IMR-90 (cell line): ENCODE measurements at regions not wholly inside any gene's neighbourhood (a gene's known extent, or its start where the extent isn't known, plus 50 kb on each side); places are given as distances from the start of the nearest gene placed in this dataset.

ENCODE experiments used
- ATAC-seq: fragments of 200-7000 bp; cut with Tn5 transposase; 2 replicates; pipeline ENCODE4 v1.9.1; 2020; ENCODE audit warnings: low read depth, mild to moderate bottlenecking, moderate library complexity
- BruUV-seq: library from RNA; stranded (reverse); fragments of 400-500 nt; replicated peaks from 2 replicates; lab custom pipeline; 2021; lab: Mats Ljungman, UMichigan
- CTCF ChIA-PET: fragments of 300-600 bp; formaldehyde crosslinking; extraction: SDS; loops from one replicate; lab custom pipeline; 2021; ENCODE audit warnings: antibody characterized with exemption; lab: Yijun Ruan, JAX
- POLR2A ChIA-PET: fragments of 300-600 bp; sonication (Branson Sonifier 250); formaldehyde crosslinking; loops from one replicate; lab custom pipeline; 2022; ENCODE audit warnings: antibody characterized with exemption; ENCODE audit not compliant: unreplicated experiment; lab: Charles Lee
- DNase-seq: peaks from one replicate; pipeline ENCODE4 v3.0.0; 2013
- H2AFZ ChIP-seq: replicated peaks from 2 replicates; pipeline ENCODE3; 2013; ENCODE audit warnings: low read length, mild to moderate bottlenecking; ENCODE audit not compliant: poor library complexity
- H2AK5ac ChIP-seq: 2 replicates; pipeline ENCODE4 v1.6.1; 2013; ENCODE audit warnings: low read depth, low read length, inconsistent platforms
- H2AK9ac ChIP-seq: replicated peaks from 2 replicates; pipeline ENCODE3; 2013; ENCODE audit warnings: mild to moderate bottlenecking, low read depth, low read length, moderate library complexity; ENCODE audit not compliant: poor library complexity
- H2BK120ac ChIP-seq: 2 replicates; pipeline ENCODE4 v1.6.1; 2013; ENCODE audit warnings: low read depth, low read length, inconsistent platforms
- H2BK15ac ChIP-seq: 3 replicates; pipeline ENCODE4 v1.6.1; 2013; ENCODE audit warnings: low read depth, low read length, inconsistent platforms
- H2BK20ac ChIP-seq: 2 replicates; pipeline ENCODE4 v1.6.1; 2013; ENCODE audit warnings: low read depth, mild to moderate bottlenecking, inconsistent platforms, low read length, moderate library complexity
- H2BK5ac ChIP-seq: 2 replicates; pipeline ENCODE4 v1.6.1; 2013; ENCODE audit warnings: mild to moderate bottlenecking, low read depth, low read length, inconsistent platforms; ENCODE audit not compliant: poor library complexity, severe bottlenecking
- H3K14ac ChIP-seq: replicated peaks from 2 replicates; pipeline ENCODE4 v1.6.1; 2013; ENCODE audit warnings: low read depth, low read length, inconsistent platforms
- H3K18ac ChIP-seq: 2 replicates; pipeline ENCODE4 v1.6.1; 2013; ENCODE audit warnings: low read depth, low read length, control low read depth
- H3K23ac ChIP-seq: 2 replicates; pipeline ENCODE4 v1.6.1; 2013; ENCODE audit warnings: low read depth, low read length, inconsistent platforms
- H3K27ac ChIP-seq: 2 replicates; pipeline ENCODE4 v1.5.1; 2013; ENCODE audit warnings: mild to moderate bottlenecking, control low read depth, low read length; ENCODE audit not compliant: insufficient read depth
- H3K27me3 ChIP-seq: 2 replicates; pipeline ENCODE4 v1.6.1; 2013; ENCODE audit warnings: low read length; ENCODE audit not compliant: control insufficient read depth, insufficient read depth
- H3K36me3 ChIP-seq: 2 replicates; pipeline ENCODE4 v1.6.1; 2013; ENCODE audit warnings: low read length, mixed read lengths; ENCODE audit not compliant: control insufficient read depth, insufficient read depth
- H3K4ac ChIP-seq: 2 replicates; pipeline ENCODE4 v1.6.1; 2013; ENCODE audit warnings: low read depth, low read length, inconsistent platforms
- H3K4me1 ChIP-seq: 2 replicates; pipeline ENCODE4 v1.6.1; 2013; ENCODE audit warnings: low read length, mixed read lengths; ENCODE audit not compliant: control insufficient read depth, insufficient read depth
- H3K4me2 ChIP-seq: 2 replicates; pipeline ENCODE4 v1.6.1; 2013; ENCODE audit warnings: low read depth, mild to moderate bottlenecking, control low read depth, low read length, moderate library complexity
- H3K4me3 ChIP-seq: 2 replicates; pipeline ENCODE4 v1.5.1; 2013; ENCODE audit warnings: low read depth, mild to moderate bottlenecking, control low read depth, low read length, moderate library complexity; ENCODE audit not compliant: insufficient read depth
- H3K56ac ChIP-seq: 2 replicates; pipeline ENCODE4 v1.6.1; 2013; ENCODE audit warnings: low read length, inconsistent platforms; ENCODE audit not compliant: insufficient read depth; ENCODE audit errors: extremely low read depth
- H3K79me1 ChIP-seq, 2 experiments: 2 replicates each; pipeline ENCODE4 v1.6.1; 2013; ENCODE audit warnings: low read length in 2 of 2, inconsistent platforms in 1 of 2, low read depth in 1 of 2
- H3K9ac ChIP-seq: 2 replicates; pipeline ENCODE4 v1.6.1; 2013; ENCODE audit warnings: low read depth, low read length, control low read depth
- H3K9me1 ChIP-seq: 2 replicates; pipeline ENCODE4 v1.6.1; 2013; ENCODE audit warnings: low read length, inconsistent platforms; ENCODE audit not compliant: insufficient read depth
- H3K9me3 ChIP-seq: 2 replicates; pipeline ENCODE4 v1.6.1; 2013; ENCODE audit warnings: low read length; ENCODE audit not compliant: control insufficient read depth, insufficient read depth
- H4K20me1 ChIP-seq: 2 replicates; pipeline ENCODE4 v1.6.1; 2013; ENCODE audit warnings: low read length, inconsistent platforms; ENCODE audit not compliant: insufficient read depth
- H4K5ac ChIP-seq: 2 replicates; pipeline ENCODE4 v1.6.1; 2013; ENCODE audit warnings: mild to moderate bottlenecking, low read depth, low read length, control low read depth
- H4K8ac ChIP-seq, 2 experiments: 2 replicates each; pipeline ENCODE4 v1.6.1; 2013; ENCODE audit warnings: low read depth in 2 of 2, low read length in 2 of 2, control low read depth in 1 of 2, inconsistent platforms in 1 of 2
- H4K91ac ChIP-seq: 2 replicates; pipeline ENCODE4 v1.6.1; 2013; ENCODE audit warnings: low read depth, low read length, inconsistent platforms; ENCODE audit not compliant: insufficient read depth
- BHLHE40 ChIP-seq: fragments of 150-350 bp; IDR thresholded peaks from 2 replicates; pipeline ENCODE4 v1.6.1; 2016; ENCODE audit warnings: mild to moderate bottlenecking, low read depth, low read length
- CEBPB ChIP-seq: IDR thresholded peaks from 2 replicates; pipeline ENCODE4 v1.6.1; 2012; ENCODE audit warnings: low read depth, low read length, improper control_type of control experiment
- CHD1 ChIP-seq: IDR thresholded peaks from 2 replicates; pipeline ENCODE4 v1.6.1; 2012; ENCODE audit warnings: low read depth, low read length, improper control_type of control experiment
- CTCF ChIP-seq: conservative IDR thresholded peaks from 2 replicates; pipeline ENCODE4 v1.5.1; 2012; ENCODE audit warnings: mild to moderate bottlenecking, low read depth, low read length, improper control_type of control experiment
- ELK1 ChIP-seq: fragments of 150-350 bp; IDR thresholded peaks from 2 replicates; pipeline ENCODE4 v1.6.1; 2016; ENCODE audit warnings: low read depth, mild to moderate bottlenecking, low read length, moderate library complexity, borderline replicate concordance
- FOS ChIP-seq: fragments of 150-350 bp; IDR thresholded peaks from 2 replicates; pipeline ENCODE4 v1.6.1; 2016; ENCODE audit warnings: low read depth, low read length
- MAFK ChIP-seq: IDR thresholded peaks from 2 replicates; pipeline ENCODE4 v1.6.1; 2012; ENCODE audit warnings: low read depth, low read length, improper control_type of control experiment
- RAD21 ChIP-seq: IDR thresholded peaks from 2 replicates; pipeline ENCODE4 v1.6.1; 2012; ENCODE audit warnings: low read length, improper control_type of control experiment
- RCOR1 ChIP-seq: IDR thresholded peaks from 2 replicates; pipeline ENCODE4 v1.6.1; 2012; ENCODE audit warnings: mild to moderate bottlenecking, low read length, improper control_type of control experiment; ENCODE audit not compliant: insufficient replicate concordance
- RFX5 ChIP-seq: IDR thresholded peaks from 2 replicates; pipeline ENCODE4 v1.8.0; 2012; ENCODE audit warnings: low read depth, mild to moderate bottlenecking, low read length, moderate library complexity
- USF2 ChIP-seq: fragments of 150-350 bp; IDR thresholded peaks from 2 replicates; pipeline ENCODE4 v1.6.1; 2017; ENCODE audit warnings: mild to moderate bottlenecking, antibody characterized with exemption, low read length, low read depth
- dilution Hi-C: fragments of 300-500 bp; cut with HindIII; formaldehyde crosslinking; loops from one replicate; pipeline ENCODE4 v1.14.3; 2018; ENCODE audit warnings: low sequenced_read_pairs; ENCODE audit not compliant: unreplicated experiment
- in situ Hi-C: fragments of 300-500 bp; cut with MboI; formaldehyde crosslinking; loops from 3 replicates; pipeline ENCODE4 v1.14.3; 2019; ENCODE audit warnings: low sequenced_read_pairs, inconsistent platforms, mixed read lengths
- intact Hi-C: fragments of 100-400 bp; cut with micrococcal nuclease; formaldehyde crosslinking; loops from 2 replicates; pipeline ENCODE4 v1.10.0; 2022

GRCh38 chr2:236706803-236707202 is 137.2 kb downstream of the ACKR3 start:
- Histone ChIP-seq H3K27me3 (peaks cover 5% of the 10 kb centered on the region; the same call in 1 of the 2 replicates), H2AFZ (peak overlapping the region; percentile 11), H3K4me3 (no peak overlapping the region), H2BK20ac (no peak overlapping the region), H2BK120ac (no peak overlapping the region), H3K4me1 (no peaks in the 10 kb centered on the region), H3K9ac (no peak overlapping the region), H2BK15ac (no peak overlapping the region), H3K9me3 (no peaks in the 10 kb centered on the region; the same call in 1 of the 2 replicates), H4K5ac (no peak overlapping the region), H4K20me1 (no peaks in the 10 kb centered on the region), H3K9me1 (no peaks in the 10 kb centered on the region), H4K91ac (no peak overlapping the region), H3K4ac (no peak overlapping the region), H2AK9ac (no peak overlapping the region), H3K79me1 (no peaks in the 10 kb centered on the region), H3K56ac (no peak overlapping the region), H2AK5ac (no peak overlapping the region), H3K23ac (no peak overlapping the region), H3K18ac (no peak overlapping the region), H3K36me3 (no peaks in the 10 kb centered on the region), H4K8ac (no peak overlapping the region), H3K14ac (no peak overlapping the region), H2BK5ac (peak overlapping the region; percentile 37), H3K4me2 (no peak overlapping the region), H3K27ac (no peak overlapping the region)
- DNase-seq (no peak), ATAC-seq (no peak)
- ChIA-PET POLR2A (no interaction called here), CTCF (no interaction called here)
- intact Hi-C loops = no loop called here
- TF ChIP-seq CHD1 (no peak), CEBPB (no peak), CTCF (no peak), RCOR1 (no peak), ELK1 (no peak), FOS (no peak), MAFK (no peak), USF2 (no peak), RFX5 (no peak), BHLHE40 (no peak), RAD21 (no peak)
- dilution Hi-C loops = no loop called here
- in situ Hi-C loops = no loop called here
- no TSS peak for BruUV-seq
